RKO (cell line): ENCODE measurements at regions not wholly inside any gene's neighbourhood (a gene's known extent, or its start where the extent isn't known, plus 50 kb on each side); places are given as distances from the start of the nearest gene placed in this dataset.

Experiments used
- DNase-seq: peaks from one replicate; pipeline ENCODE4 v3.0.0-alpha.2; 2016; ENCODE audit warnings: low spot score

DNA sequence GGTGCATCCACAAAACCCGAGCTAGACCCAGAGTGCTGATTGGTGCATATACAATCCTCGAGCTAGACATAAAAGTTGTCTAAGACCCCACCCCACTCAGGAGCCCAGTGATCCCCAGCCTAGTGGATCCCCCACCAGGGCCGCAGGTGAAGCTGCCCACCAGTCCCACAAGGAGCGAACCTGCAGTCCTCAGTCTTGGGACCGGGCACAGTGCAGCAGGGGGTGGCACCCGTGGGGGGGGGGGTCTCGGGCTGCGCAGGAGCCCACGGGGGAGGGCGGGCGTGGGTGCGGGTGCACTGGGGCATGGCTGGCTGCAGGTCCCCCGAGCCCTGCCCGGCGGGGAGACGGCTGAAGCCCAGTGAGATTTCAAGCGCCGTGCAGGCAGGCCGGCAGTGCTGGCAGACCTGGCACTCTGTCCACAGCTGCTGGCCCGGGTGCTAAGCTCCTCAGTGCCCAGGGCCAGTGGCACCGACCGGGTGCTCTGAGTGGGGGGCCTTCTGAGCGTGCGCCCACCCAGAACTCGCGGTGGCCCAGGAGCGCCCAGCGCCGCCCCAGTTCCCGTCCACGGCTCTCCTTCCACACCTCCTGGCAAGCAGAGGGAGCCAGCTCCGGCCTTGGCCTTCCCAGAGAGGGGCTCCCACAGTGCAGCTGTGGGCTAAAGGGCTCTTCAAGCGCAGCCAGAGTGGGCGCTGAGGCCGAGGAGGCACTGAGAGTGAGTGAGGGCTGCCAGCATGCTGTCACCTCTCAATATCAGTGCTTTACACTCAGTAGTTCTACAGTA is 989.1 kb downstream of the FAM181B start:
- DNase-seq = no peak

DNA sequence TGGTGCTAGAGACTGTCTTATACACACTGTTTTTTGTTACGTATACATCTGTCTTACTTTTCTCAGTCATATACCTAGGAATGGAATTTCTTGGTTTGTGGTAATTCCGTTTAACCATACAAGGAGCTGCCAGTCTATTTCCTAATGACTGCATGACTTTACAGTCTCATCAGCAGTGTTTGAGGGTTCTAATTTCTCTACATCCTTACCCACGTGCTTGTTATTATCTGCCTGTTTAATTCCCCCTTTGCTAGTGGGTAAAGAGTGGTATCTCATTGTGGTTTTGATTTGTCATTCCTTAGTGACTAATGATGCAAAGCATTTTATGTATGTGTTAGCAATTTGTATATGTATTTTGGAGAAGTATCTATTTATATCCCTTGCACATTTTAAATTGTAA is 1008.0 kb downstream of the FAM181B start:
- DNase-seq = peak; percentile 10

GRCh38 chr11:81717695-81718094 is 1016.0 kb downstream of the FAM181B start:
- no peak for DNase-seq

DNA sequence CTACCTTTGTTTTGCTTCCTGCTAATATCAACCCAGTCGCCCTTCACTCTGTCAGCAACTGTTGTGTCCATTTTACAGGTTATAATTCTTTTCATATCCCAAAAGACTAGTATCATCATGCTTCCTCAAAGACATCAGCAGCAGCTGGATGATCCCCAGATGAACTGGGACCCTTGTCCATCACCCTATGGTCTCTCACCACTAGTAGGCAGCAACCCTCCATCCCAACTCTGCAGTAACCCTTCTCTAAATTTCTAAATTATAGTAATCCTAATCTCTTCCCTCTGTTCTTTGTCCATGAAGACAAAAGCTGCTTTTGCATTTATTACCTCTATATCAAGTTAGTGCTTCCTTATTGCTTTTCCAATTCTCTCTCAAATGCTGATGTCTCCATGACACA is 1025.8 kb downstream of the FAM181B start:
- no peak for DNase-seq

- no peak for DNase-seq
These were observed 1028.4 kb downstream of the FAM181B start for GRCh38 chr11:81705283-81705682.

- DNase-seq = peak; percentile 11
These were observed 1033.6 kb downstream of the FAM181B start for GRCh38 chr11:81700076-81700475.

DNA sequence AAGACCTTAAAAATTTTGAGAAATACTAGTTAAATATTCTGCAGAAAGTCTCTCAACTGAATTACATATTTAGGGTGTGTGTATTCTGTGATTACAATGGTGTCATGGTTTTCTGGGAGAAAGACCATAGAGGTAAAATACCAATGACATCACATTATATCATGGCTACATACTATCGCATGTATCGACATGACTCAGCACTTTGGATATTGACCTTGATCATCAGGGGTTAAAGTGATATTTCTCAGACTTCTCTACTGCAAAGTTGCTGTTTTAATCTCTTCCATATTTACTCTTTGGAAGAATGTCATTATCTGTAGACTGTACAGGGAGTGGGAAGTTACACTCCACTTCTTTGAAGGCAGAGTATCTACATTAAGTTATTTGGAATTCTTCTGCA is 1046.6 kb downstream of the FAM181B start:
- DNase-seq = no peak

- no peak for DNase-seq
These were observed 1059.5 kb downstream of the FAM181B start for GRCh38 chr11:81674211-81674610.

DNA sequence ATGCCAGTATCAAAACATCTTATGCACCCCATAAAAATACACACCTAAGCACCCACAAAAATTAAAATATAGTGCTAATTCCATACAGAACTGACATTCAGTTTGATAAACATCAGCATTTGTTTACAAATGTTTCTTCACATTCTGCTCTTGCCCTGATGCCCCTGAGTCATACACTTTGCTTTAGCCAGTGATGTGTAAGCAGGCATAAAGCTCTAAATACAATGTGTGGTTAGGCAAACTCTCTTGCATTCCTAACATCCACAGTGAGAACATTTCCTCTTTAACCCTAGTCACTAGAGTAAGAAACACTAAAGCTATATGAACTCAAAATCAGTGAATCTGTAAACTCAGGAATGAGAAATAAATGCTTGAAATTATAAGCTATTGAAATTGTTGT is 1060.7 kb downstream of the FAM181B start:
- DNase-seq = peak; percentile 7

DNA sequence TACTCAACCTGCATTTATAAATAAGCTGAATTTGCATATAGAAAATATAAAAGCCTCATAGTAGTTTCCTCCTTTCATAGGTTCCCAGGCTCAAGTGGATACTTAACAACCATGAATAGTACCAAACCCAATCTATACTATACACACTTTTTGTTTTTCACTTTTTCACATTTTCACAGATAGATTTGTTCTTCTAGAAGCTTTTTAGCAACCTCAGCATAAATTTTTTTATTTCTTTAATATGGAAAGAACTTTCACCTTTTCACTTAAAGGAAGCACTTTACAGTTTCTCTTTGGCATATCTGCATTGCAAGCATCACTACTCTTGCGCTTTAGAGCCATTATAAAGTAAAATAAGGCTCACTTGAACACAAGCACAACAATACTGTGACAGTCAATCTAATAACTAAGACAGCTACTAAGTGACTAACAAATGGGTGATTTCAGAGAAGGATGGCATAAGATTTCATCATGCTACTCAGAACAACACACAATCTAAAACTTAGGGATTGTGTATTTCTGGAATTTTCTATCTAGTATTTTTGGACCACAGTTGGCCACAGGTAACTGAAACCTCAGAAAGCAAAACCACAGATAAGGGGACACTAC is 1063.6 kb downstream of the FAM181B start:
- DNase-seq = no peak

- DNase-seq = peak; percentile 59
These were observed 1074.9 kb downstream of the FAM181B start for GRCh38 chr11:81658722-81659121.

GRCh38 chr11:81655351-81655750 is 1078.3 kb downstream of the FAM181B start:
- no peak for DNase-seq

GRCh38 chr11:81647374-81647773 is 1086.3 kb downstream of the FAM181B start:
- DNase-seq = no peak

GRCh38 chr11:81644239-81644840 is 1089.3 kb downstream of the FAM181B start:
- peak; percentile 82 for DNase-seq

DNA sequence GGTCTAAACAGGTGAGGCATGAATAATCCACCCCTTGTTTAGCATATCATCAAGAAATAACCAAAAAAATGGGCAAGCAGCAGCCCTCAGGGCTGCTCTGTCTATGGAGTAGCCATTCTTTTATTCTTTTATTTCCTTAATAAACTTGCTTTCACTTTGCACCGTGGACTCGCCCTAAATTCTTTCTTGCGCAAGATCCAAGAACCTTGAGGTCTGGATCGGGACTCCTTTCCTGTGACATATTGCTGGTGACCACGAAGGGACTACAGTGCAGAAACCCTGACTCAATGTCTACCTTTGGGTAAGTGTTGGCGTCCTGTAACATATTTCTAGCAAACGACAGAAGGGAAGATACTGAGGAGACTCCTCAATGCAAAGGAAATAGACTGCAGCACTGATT is 1099.2 kb downstream of the FAM181B start:
- DNase-seq = no peak

- DNase-seq = peak; percentile 2
These were observed 1131.2 kb downstream of the FAM181B start for GRCh38 chr11:81602508-81602907.

DNA sequence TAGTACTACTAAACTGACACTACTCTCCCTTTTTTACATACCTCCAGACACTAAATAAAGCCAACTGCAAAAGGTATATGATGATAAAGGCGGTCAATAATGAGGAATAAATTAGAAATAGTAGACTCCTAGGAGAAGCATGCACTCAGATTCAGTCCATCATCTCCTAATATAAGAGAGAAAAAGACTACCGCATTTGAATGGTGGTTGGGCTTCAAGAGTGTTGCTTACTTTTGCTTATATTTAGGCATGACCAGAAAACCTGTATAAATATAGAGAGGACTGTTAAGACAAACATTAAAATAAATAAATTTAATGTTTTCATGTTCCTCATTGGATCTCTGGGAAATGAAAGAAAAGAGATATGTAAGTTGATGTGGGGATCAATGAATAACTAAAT is 1137.0 kb downstream of the FAM181B start:
- no peak for DNase-seq

GRCh38 chr11:81585390-81585933 is 1148.2 kb downstream of the FAM181B start:
- no peak for DNase-seq

DNA sequence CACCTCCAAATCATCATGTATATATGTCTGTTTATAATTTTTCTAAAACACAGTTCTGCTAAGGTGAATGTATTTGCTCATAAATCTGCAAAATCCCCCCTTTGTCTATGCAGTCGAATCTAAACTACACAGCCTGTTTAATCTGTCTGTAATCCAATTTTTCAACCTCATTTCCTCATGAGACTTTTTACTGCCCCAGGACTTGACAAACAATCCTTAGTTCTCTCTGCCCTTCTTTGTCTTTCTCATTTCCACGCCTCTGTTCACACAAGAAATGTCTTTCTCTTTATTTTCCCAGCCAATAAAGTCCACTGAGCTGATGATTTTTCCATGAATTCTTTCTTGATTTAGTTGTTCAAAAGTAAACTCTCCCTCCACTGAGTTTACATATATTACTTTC is 1154.3 kb downstream of the FAM181B start:
- DNase-seq = no peak

DNA sequence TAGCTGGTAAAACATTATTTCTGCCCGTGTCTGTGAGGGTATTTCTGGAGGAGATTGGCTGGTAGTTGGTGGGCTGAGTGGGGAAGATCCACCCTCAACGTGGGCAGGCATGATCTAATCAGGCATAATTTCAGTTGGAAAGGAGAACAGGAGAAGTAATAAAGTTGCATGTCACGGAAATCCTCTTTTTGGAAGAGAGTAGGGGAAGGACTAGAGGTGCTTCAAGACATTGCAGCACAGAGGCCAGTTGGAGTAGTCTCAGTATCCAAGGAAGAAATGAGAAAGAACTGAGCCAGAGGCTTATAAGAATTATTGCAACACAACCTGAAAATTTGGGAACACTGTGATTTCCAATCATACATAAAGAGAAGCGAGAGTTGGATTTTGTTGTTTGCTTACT is 1155.1 kb downstream of the FAM181B start:
- no peak for DNase-seq

DNA sequence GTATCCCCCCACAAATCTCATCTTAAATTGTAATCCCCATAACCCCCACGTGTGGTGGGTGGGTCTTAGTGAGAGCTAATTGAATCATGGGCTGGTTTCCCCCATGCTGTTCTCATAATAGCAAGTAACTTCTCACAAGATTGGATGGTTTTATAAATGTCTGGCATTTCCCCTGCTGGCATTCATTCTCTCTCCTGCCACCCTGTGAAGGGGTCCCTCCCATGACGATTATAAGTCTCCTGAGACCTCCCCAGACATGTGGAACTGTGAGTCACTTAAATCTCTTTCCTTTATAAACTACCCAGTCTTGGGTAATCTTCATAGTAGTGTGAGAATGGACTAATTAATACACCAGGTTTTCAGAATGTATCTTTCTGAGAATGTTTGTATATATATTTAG is 1159.4 kb downstream of the FAM181B start:
- no peak for DNase-seq

- DNase-seq = no peak
These were observed 1160.3 kb downstream of the FAM181B start for GRCh38 chr11:81573367-81573766.

DNA sequence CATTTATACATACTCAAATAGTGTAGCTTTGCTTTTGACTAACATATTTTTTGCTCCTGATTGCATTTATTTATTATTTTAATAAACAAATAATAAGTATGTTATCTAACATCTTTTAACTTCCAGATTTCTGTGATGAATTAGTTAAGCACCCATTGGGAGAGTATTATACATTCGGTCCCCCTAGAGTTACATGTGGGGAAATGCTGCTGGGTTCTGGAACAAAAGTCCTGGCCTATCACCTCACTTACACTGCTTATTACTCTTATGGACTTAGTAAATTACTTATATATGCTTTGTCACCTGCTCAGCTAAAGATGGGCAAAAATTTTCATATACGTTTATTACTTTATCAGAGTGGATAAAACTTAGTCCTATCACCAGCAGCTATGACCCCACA is 1163.0 kb downstream of the FAM181B start:
- DNase-seq = peak; percentile 9
